Stimulated activated memory B cell treated with anti-CD40 and anti-IgM and Interleukin-4, amounts not matched to agents 10 μg/mL and 1 μg/mL and 100 μg/mL, for 72 hours (primary cell): ENCODE measurements at regions not wholly inside any gene's neighbourhood (a gene's known extent, or its start where the extent isn't known, plus 50 kb on each side); places are given as distances from the start of the nearest gene placed in this dataset.
A peak's percentile ranks its signal among the peaks of the same experiment; 100 is the strongest.

Experiments used
- ATAC-seq: fragments of 150-1000 bp; cut with Tn5 transposase; 2 replicates; pipeline ENCODE4 v1.10.0; 2021
- H3K27ac Mint-ChIP-seq: one replicate; pipeline ENCODE4 v1.8.0; 2022; ENCODE audit warnings: mild to moderate bottlenecking, mixed read lengths
- H3K27me3 Mint-ChIP-seq: one replicate; pipeline ENCODE4 v1.8.0; 2022; ENCODE audit warnings: mixed read lengths
- H3K36me3 Mint-ChIP-seq: one replicate; pipeline ENCODE4 v1.8.0; 2022; ENCODE audit warnings: mixed read lengths
- H3K4me1 Mint-ChIP-seq: one replicate; pipeline ENCODE4 v1.8.0; 2022; ENCODE audit warnings: mixed read lengths
- H3K4me3 Mint-ChIP-seq: one replicate; pipeline ENCODE4 v1.8.0; 2022; ENCODE audit warnings: mild to moderate bottlenecking, moderate library complexity, mixed read lengths
- H3K9me3 Mint-ChIP-seq: one replicate; pipeline ENCODE4 v1.8.0; 2022; ENCODE audit warnings: mixed read lengths

DNA sequence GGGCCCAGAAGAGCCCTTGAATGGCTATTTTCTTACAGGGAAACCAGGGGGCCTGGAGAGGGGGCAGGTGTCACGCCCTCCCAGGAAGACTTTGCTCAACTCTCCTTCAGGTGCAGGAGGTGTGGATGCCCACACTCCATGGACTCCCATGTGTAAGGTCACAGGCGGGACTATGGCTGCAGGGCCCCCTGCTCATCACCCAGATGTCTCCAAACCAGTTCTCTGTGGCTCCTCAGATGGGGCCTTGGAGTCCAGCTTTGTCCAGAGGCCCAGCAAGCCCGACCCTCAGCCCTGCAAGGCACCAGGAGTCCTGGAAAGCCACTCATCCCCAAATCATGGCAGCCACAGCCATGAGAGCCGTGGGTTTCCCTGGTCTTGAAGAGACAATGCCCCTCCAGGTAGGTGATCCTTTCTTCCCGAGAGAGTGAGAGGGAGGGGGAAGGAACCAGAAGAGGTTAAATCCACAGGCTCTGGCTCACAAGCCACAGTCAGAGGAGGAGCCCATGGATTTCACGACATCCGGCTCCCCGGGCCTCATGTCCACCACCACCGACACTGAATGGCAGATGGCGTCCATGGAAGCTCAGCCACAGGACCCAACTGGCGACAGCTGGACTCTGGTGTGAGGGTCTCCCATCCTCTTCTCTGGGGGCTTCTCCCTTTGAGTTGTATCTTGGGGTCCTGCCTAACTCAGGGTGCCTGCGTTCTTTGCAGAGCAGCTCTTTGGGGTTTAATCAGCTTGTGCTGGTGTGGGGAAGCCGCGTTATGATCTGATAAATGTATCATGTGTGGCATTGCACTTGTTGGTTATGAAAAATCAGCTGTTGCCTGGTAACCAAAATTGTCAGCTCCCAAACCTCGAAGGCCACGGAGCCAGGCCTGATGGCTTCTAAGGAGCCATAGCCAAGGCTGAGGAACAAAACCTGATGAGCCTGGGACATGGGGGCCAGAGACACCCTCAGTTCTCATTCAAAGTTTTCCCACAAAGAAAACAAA lies 620.4 kb downstream of the BRD1 start:
- ATAC-seq, result no peak
- Mint-ChIP-seq H3K27me3 (peaks cover 9% of the 10 kb centered on the region), H3K9me3 (no peaks in the 10 kb centered on the region), H3K4me3 (no peak overlapping the region), H3K4me1 (no peaks in the 10 kb centered on the region), H3K36me3 (no peaks in the 10 kb centered on the region), H3K27ac (no peak overlapping the region)

DNA sequence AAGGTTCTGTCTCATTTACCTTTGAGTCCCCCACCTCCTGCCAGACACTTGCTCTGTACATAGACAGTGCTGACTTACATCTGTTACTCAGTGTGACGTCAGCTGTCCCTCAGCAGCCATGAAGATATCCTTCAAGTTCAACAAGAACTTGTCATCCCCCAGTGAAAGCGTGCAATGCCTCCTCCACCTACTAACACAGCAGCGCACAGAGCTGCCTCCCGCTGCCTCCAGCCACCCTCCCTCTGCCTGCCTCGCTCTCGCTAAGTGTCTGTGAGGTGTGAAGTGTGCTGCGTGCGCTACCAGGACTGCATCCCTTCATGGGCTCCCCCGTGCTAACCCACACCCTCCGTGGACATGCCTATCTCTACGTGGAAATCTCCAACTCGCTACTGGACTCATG lies 621.4 kb downstream of the BRD1 start:
- peaks cover 9% of the 10 kb centered on the region for H3K27me3 Mint-ChIP-seq
- no peak for ATAC-seq
- no peaks in the 10 kb centered on the region for H3K9me3 Mint-ChIP-seq
- H3K4me1 Mint-ChIP-seq, result no peaks in the 10 kb centered on the region
- H3K4me3 Mint-ChIP-seq, result no peak overlapping the region
- H3K36me3 Mint-ChIP-seq, result no peaks in the 10 kb centered on the region
- H3K27ac Mint-ChIP-seq, result no peak overlapping the region

DNA sequence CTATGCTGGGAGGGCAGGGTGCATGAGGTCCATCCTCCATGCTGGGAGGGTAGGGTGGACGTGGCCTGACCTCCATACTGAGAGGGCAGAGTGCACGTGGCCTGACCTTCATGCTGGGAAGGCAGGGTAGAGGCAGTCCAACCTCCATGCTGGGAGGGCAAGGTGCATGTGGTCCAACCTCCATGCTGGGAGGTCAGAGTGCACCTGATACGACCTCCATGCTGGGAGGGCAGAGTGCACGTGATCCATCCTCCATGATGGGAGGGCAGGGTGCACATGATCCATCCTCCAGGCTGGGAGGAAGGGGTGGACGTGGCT lies 622.2 kb downstream of the BRD1 start:
- Mint-ChIP-seq H3K4me1 (no peaks in the 10 kb centered on the region), H3K9me3 (no peaks in the 10 kb centered on the region), H3K27ac (no peak overlapping the region), H3K4me3 (no peak overlapping the region), H3K27me3 (peaks cover 9% of the 10 kb centered on the region), H3K36me3 (no peaks in the 10 kb centered on the region)
- peak; percentile 18 for ATAC-seq

DNA sequence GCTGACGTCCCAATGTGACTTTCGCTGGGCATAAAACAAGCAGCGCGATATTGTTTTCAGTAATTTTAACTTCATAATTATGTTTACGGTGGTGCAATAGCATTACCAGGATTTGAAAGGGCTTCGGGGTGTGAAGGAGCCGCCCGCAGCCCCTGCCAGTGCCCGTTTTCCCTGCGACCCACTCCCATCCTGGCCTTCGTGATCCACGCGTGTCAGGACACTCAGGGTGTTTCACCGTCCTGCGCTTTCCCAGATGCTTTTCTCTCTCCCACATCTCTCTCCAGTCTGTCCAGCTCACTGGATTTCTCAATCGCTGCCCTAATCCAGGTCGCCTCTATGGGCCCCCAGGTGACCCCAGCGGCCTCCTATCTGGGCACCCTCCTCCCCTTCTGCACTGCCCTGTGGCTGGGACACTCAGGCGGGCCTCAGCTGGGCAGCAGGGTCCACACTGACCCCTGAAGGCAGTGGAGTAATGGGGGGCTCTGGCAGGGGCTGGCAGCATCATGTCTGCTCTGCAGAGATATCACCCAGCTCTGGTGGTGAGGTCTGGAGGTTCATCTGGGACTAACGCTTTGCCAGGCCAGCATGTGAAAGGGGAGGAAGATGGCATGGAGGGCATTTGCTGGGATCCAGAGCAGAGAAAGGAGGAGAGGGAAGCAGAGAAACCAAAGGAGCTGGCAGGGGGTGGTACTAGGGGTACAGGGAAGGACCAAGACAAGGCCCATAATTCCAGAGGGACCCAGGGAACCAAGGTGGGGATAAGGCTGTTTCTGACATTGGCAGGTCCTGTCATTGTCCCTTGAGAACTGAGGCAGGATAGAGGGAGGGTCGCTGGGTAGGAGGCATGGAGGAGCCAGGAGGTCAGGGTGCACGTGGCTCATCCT lies 622.8 kb downstream of the BRD1 start:
- Mint-ChIP-seq H3K9me3 (no peaks in the 10 kb centered on the region), H3K36me3 (no peaks in the 10 kb centered on the region), H3K27me3 (peaks cover 9% of the 10 kb centered on the region), H3K4me1 (no peaks in the 10 kb centered on the region), H3K4me3 (no peak overlapping the region), H3K27ac (no peak overlapping the region)
- ATAC-seq, result no peak

DNA sequence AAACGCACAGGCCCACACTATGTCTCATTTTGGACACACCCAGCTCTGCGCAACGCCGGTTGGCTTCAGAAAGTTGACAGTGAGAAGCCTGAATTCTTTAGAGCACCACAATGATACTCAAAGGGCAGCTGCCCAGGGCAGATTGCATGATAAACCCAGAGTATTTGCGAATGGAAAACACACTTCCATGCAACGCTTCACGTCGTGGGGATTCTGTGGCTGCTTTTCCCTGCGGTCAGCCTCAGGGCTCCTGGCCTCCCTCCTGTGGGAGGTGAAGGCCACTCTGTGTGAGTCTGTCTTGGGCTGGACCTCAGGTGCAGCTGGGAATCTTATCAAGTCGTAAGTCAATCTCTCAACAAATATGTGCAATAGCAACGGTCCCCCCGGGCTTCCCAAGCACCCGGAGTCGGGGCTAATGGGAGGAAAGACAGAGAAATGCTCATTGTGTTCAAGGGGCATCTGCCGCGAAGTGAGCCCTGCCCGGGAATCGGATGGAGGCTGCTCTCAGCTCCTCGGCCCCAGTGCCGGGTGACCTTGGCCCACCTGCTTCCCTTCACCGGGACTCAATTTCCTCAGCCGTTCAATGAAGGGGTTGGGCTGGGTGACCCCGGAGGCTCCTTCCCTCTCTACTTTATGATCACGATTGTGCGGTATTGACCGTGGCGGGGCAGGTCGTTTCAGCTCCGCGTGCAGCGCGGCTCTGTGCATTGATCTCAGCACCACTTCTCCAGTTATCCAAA lies 623.6 kb downstream of the BRD1 start:
- Mint-ChIP-seq H3K4me1 (no peaks in the 10 kb centered on the region), H3K9me3 (no peaks in the 10 kb centered on the region), H3K27ac (no peak overlapping the region), H3K4me3 (no peak overlapping the region), H3K36me3 (no peaks in the 10 kb centered on the region), H3K27me3 (peaks cover 9% of the 10 kb centered on the region)
- ATAC-seq, result no peak

DNA sequence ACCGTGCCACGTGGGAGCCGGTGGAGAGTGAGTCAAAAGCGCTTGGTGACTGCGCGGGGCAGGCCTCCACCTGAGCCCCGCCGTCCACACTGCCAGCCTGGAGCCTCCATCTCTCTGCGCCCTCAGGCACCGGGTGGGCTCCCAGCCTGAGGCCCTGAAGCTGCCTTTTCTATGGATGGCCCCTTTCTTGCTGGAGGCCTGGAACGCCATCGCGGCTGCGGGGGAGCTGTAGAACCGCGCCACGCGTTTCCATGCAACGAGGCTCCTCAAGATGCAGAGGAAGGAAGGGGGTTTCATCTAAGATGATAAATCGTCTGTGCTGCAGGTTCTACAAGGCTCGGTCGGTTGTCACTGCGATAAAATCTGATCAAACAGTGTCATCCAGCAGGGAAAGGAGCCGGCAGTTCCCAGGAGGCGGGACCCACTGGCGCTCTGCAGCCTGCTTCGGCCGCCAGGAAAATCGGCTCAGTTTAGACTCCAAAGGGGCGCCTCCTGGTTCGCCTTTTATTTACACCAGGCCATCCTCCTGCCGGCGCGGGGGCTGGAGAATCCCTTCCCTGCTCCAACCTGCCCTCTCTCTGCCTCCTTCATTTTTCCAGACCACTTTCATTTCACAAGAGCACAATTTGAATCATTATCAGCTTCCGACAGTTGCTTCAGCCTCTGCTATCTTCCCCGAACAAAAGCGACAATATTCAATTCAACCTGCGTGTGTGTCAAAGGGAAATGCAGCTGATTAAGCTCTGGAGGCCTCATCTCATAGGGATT lies 624.4 kb downstream of the BRD1 start:
- Mint-ChIP-seq H3K27me3 (peaks cover 9% of the 10 kb centered on the region), H3K9me3 (no peaks in the 10 kb centered on the region), H3K4me1 (no peaks in the 10 kb centered on the region), H3K36me3 (no peaks in the 10 kb centered on the region), H3K4me3 (no peak overlapping the region), H3K27ac (no peak overlapping the region)
- ATAC-seq, result no peak

DNA sequence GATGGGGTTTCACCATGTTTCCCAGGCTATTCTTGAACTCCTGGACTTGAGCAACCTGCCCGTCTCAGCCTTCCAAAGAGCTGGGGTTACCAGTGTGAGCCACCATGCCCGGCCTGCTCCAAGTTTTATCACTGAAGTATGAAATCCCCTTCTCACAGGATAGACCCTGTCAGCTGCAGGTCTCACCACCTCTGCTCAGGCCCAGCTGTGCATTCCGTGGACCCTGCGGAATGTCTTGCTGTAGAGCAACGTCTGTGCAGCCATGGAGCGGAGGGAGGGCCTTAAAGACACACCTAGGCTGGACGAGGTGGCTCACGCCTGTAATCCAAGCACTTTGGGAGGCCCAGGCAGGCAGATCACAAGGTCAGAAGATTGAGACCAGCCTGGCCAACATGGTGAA lies 625.4 kb downstream of the BRD1 start:
- Mint-ChIP-seq H3K27me3 (peaks cover 9% of the 10 kb centered on the region), H3K4me3 (no peak overlapping the region), H3K9me3 (no peaks in the 10 kb centered on the region), H3K36me3 (no peaks in the 10 kb centered on the region), H3K4me1 (no peaks in the 10 kb centered on the region), H3K27ac (no peak overlapping the region)
- no peak for ATAC-seq

DNA sequence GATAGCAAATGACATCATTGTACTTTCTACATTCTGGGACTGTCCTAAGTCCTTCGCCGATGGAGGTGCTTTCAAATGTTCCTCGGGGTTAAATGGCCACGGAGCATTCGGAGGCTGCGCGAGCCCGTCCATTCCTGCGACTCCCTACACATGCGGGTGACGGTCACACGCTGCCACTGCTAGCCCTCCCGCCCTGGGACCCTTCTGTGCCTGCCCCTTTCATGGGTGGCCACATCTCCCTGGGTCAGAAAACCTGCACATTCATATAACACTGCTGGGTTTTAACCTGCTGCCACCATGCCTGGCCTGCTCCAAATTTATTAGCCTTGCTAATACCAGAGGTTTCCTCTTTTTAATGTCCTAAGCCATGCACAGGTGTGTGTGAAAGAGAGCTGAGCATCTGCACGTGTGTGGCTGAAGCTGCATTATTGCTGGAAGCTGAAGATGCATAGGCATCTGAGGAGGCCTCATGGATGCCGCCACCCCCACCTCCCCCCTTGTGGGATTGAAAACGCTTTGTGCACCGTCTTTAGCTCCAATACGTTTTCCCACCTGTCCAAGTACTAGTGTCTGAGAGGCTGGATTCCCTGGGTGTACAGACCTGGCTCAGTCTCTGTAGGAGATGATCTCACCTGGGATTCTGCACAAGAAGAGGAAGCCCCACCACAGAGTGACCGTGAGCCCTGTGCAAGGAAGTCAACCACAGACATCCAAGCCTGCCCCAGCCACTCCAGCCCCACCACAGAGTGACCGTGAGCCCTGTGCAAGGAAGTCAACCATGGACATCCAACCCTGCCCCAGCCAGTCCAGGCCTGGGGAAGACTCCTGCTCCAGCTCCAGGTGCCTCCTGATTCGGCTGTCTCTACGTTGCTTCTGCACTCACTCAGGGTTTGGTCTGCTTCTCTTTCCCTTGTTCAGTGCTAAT lies 626.4 kb downstream of the BRD1 start:
- Mint-ChIP-seq H3K36me3 (no peaks in the 10 kb centered on the region), H3K27ac (no peak overlapping the region), H3K27me3 (peaks cover 9% of the 10 kb centered on the region), H3K4me1 (no peaks in the 10 kb centered on the region), H3K4me3 (no peak overlapping the region), H3K9me3 (no peaks in the 10 kb centered on the region)
- ATAC-seq, result no peak

DNA sequence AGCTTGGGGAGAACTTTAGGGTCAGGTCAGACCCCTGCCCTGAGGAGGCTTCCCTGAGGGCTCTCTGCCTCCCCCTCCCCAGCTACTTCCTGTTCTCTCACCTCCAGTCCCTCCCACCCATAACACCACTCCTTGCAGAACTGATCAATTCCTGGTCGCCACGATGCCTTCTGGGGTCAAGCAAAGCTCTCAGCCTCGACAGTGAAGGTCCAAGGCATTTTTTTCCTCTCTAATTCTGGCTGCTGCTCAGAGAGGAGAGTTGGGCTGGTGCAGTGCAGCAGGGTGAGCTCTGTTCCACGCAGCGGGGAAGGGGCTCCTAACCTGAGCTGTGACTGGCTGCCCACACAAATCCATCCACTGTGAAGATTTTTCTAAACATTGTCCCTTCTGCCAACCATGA lies 628.4 kb downstream of the BRD1 start:
- no peak for ATAC-seq
- H3K36me3 Mint-ChIP-seq, result no peaks in the 10 kb centered on the region
- H3K9me3 Mint-ChIP-seq, result no peaks in the 10 kb centered on the region
- H3K4me3 Mint-ChIP-seq, result no peak overlapping the region
- no peaks in the 10 kb centered on the region for H3K4me1 Mint-ChIP-seq
- H3K27ac Mint-ChIP-seq, result no peak overlapping the region
- H3K27me3 Mint-ChIP-seq, result no peaks in the 10 kb centered on the region

DNA sequence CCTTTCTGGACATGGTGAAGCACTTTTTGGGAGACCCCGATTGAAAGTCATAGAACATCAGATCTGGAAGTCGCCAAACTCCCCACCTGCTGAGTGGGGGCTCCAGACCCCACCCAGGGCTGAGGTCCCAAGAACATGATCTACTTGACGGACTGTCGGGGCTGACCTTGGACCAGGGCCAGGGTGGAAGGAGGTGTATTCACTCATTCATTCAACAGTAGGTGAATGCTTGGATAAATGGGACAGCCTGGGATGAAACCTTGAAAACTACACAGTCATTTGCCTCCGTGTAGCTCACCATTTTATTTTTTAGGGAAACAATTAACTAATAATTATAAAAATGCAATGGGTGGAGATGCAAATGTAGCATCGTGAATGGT lies 629.0 kb downstream of the BRD1 start:
- Mint-ChIP-seq H3K4me3 (no peak overlapping the region), H3K36me3 (no peaks in the 10 kb centered on the region), H3K27ac (no peak overlapping the region), H3K9me3 (no peaks in the 10 kb centered on the region), H3K4me1 (no peaks in the 10 kb centered on the region), H3K27me3 (no peaks in the 10 kb centered on the region)
- ATAC-seq, result no peak

DNA sequence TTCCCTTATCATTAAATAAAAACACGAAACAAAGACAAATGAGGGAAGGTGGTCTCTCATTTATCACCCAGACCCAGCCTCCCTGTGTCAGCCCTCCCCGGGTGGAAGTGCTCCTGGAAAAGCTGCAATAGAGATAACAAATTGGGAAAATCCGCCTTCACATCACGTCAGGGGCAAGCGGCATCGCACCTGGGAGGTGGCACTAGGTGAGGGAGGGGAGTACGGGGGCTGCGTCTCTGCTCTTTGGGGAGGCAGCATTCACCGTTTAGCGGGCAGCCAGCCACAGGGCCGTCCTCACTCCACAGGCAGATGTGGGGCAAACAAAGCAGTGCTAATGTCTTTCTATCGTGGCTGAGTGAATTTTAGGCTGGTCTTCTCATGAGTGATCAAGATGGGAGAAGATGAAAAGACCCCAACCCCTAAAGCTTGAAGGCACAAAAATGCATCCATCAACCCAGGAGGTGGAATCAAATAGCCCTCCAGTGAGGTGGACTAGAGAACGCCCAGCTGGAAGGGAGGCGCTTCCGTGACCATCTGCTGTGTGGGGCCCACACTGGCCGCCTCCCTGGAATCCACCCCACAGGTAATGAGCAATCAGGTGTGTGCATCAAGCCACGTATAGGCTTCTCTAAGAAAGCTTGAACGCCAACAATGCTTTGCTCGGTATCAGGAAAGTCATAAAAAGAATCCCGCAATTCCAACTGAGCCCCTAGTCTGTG lies 629.5 kb downstream of the BRD1 start:
- Mint-ChIP-seq H3K9me3 (no peaks in the 10 kb centered on the region), H3K36me3 (no peaks in the 10 kb centered on the region), H3K4me3 (no peak overlapping the region), H3K27me3 (no peaks in the 10 kb centered on the region), H3K4me1 (no peaks in the 10 kb centered on the region), H3K27ac (no peak overlapping the region)
- no peak for ATAC-seq

DNA sequence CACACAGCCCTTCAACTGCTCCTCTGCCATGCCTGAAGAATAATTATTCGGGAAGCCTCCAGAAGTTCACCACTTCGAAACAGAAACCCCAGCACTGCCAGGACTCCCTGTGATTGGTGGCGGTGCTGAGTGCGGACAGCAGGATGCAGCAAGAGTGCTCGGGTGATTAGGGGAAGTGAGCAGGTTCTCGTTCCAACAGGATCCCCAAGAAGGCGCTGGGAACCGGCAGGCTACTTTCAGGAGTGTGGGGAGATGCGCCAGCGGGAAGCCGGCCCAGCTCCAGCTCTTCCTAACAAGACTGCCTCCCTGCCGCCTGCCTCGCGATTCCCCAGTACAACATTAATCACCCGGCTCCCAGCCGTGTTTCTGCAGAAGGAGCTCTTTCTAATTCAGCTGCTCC lies 630.2 kb downstream of the BRD1 start:
- no peaks in the 10 kb centered on the region for H3K9me3 Mint-ChIP-seq
- no peak overlapping the region for H3K27ac Mint-ChIP-seq
- H3K27me3 Mint-ChIP-seq, result no peaks in the 10 kb centered on the region
- no peaks in the 10 kb centered on the region for H3K36me3 Mint-ChIP-seq
- no peaks in the 10 kb centered on the region for H3K4me1 Mint-ChIP-seq
- H3K4me3 Mint-ChIP-seq, result no peak overlapping the region
- ATAC-seq, result no peak

DNA sequence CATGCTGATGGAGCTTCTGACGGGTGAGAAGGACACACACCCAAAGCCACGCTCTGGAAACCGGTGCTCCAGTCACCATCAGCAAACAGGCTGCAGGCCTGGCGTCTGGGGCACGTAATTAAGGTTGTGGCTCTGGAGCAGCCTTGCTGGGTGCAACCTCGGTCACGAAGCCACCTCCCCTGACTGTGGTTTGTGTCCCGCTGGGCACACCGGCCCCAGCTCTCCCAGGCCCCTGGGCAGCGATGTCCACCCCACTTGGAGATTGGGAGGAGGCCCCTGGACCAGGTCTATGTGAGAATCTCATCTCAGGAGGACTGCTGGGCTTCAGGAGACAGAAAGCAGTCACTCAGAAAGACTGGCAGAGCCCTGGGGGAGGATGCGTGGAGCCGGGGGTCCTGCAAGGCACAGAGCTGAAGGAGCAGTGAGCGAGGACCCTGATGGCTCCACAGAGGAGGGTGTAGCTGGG lies 631.6 kb downstream of the BRD1 start:
- no peaks in the 10 kb centered on the region for H3K9me3 Mint-ChIP-seq
- H3K27ac Mint-ChIP-seq, result no peak overlapping the region
- no peaks in the 10 kb centered on the region for H3K4me1 Mint-ChIP-seq
- ATAC-seq, result no peak
- H3K36me3 Mint-ChIP-seq, result no peaks in the 10 kb centered on the region
- H3K27me3 Mint-ChIP-seq, result no peaks in the 10 kb centered on the region
- H3K4me3 Mint-ChIP-seq, result no peak overlapping the region
